Fibroblast of skin of left quadriceps (primary cell): ENCODE measurements at regions not wholly inside any gene's neighbourhood (a gene's known extent, or its start where the extent isn't known, plus 50 kb on each side); places are given as distances from the start of the nearest gene placed in this dataset.
A peak's percentile ranks its signal among the peaks of the same experiment; 100 is the strongest.

ENCODE experiments used
- DNase-seq, 2 experiments: peaks; one replicate each; pipeline ENCODE4 v3.0.0-alpha.2; 2013; ENCODE audit warnings: low read depth in 2 of 2

DNA sequence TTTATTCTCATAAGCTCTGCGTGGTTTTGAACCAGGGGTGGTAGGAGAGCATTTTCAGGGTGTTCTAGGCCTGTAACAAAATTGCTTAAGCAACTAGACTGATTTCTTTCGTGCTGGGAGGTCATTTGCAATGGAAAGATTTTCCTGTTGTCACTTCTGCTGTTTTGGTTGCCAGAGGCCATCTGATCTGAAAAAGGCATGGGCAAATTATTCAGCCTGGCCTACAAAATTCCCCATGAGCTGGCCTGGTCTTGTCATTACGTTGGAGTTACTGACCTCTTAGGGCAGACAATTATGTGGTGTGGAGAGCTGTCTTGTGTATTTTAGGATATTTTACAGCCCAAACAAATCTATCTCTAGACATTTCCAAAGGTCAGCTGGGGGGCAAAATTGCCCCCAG lies 444.4 kb upstream of the DAB1 start:
- DNase-seq: no peak

DNA sequence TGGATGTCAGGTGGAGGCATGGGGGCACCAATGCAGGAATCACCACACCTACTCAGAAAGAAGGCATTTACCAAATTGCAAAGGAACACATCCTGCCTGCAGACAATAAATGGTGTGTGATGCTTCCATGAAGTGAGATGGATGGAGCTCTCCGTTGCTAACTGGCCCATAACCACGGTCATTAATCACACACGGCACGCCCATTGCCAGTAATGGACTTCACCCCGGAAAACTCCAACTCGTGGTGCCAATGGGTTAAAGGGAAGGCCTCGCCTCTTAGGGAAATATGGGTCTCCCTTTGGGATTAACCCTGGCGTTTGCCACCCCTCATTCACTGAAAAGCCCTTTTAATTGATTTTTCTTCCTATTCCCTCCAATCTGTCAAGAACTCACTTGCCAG lies 443.1 kb upstream of the DAB1 start:
- no peak for DNase-seq

DNA sequence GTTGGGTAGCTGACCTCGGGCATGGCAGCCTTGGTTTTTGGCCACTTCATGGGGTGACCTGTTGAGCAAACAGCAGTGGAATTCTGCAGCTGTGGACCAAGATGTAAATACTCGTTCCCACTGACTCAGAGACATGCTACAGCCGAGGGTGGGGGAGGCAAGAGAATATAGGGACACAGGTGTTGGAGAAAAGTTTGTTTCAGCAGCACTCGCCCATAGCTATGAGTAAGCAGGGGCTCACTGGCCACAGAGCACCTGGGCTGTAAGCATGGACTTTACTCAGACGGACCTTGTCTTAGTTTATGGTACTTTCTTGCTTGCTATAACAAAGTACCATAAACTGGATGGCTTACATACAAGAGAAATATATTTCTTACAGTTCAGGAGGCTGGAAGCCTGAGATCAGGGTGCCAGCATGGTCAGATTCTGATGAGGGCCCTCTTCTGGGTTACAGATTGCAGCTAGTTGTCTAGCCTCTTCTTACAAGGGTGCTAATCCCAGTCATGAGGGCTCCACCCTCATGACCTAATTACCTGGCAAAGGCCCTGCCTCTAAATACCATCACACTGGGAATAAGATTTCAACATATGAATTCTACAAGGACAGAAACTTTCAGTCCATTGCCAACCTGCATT lies 437.2 kb upstream of the DAB1 start:
- DNase-seq: no peak

DNA sequence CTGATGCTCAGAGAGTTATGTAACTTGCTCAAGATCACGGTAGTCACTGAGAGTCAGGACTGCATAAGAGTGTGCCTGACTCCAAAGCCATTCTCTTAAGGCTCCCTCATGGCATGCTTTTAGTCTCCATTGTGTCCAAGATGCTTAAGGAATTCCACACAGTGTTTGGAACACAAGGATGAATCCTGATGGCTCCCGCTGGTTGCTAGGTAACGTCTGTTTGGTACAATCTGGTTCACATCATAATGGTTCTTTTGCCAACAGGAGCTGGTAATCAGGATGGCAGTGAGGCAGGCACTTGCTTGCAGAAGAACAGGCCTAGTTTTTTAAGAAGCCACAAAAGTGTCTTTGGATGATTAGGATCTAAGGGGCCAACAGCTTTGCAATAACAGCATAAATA lies 436.5 kb upstream of the DAB1 start:
- DNase-seq: no peak

DNA sequence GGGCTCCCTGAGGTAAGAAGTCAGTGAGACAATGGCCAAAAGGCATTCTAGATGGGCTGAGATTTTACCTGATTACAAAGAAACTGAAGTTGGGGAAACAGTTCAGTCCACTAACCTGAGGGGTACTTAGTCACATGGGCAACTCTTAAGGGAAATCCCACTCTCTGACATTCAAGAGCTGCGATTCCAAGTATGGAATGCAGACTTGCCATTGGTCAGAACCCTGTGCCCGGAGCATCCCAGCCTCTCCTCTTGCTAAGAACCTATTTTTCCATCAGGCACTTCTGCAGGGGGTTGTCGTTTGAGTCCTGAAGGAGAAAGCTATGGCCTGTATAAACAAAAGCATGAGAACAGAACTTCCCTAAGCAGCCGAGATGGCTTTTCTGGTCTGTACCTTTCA lies 434.9 kb upstream of the DAB1 start:
- no peak for DNase-seq

DNA sequence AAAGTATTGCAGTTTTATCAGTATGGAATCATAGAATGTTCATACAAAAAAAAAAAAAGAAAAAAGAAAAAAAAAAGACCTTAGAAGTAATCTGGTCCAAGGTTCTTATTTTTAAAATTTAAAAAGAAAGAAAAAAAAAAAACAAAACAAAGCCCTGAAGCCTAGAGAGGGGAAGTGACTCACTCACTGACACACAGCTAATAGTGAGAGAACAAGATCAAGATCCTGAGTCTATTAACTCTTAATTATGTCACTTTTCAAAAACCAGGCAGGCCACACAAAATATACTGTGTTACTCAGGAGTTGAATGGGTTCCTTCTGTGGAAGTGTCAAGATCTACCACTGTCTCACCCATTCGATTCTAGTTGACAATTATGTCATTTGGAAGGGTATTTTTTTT lies 433.9 kb upstream of the DAB1 start:
- DNase-seq: no peak

DNA sequence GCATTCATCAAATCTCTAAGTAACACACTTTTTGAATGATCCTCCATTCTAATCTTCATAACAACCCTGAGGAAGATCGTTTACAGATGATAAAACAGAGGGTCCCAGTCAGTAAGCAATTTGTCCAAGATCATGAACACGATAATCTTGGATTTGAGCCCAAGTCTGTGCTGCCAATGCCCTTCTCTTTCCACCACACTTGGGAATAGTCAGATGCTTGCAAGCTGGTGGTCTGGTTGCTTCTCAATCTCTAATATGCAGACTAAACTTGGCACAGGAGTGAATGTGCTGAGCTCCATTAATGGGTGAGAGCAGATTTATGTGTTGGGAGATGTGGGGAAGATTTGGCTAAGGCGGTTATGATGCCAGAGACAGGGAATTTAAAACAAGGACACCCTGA lies 430.6 kb upstream of the DAB1 start:
- no peak for DNase-seq

DNA sequence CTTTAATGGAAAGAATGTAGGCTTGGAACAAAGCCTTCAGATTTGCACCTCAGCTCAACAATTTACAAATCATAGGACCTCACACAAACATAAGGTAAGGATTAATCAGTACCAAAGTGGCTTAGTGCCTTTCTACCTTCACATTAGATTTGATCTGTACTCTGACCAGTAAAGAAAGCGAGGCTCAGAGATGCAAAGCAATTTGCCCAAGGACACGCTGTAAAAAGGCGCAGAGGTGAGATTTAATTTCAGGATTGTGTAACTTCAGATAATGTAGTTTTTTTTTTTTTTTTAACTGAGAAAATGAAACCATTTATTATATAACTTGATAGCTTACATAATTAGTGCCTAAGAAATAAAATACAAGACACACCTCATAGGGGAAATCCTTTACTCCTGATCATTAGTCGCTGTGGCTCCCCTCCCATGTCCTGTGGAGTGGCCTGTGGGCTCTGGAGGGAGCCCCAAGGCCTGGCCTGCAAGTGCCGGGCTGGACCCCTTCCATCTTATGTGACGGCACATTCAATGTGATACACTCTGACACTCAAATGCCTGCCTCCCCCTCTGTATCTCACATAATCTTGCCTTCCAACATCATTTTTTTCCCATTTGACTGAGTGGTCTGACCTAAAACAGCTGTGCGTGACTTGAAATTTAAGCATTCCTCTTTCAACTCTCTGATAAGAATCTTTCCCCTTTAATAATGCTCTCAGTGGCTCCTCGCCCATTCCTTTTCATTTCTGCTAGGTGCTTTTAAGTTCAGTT lies 426.5 kb upstream of the DAB1 start:
- DNase-seq: no peak

DNA sequence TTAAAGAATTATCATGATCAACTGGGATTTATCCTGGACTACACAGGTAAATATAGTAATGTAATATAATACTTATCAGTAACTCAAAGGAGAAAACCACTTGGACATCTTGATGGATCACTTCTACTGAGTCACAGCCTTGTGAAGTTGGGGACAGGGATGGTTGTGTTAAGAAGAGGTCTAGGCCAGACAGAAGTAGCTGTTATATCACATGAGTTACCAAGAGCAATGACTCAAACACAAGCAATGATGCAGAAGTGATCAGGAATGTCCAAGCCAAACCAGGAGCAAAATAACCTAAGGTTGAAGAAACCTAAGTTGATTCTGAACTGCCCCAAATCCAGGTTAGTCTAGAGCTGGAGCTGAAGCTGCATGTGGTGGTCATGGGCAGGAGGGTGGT lies 424.5 kb upstream of the DAB1 start:
- no peak for DNase-seq

DNA sequence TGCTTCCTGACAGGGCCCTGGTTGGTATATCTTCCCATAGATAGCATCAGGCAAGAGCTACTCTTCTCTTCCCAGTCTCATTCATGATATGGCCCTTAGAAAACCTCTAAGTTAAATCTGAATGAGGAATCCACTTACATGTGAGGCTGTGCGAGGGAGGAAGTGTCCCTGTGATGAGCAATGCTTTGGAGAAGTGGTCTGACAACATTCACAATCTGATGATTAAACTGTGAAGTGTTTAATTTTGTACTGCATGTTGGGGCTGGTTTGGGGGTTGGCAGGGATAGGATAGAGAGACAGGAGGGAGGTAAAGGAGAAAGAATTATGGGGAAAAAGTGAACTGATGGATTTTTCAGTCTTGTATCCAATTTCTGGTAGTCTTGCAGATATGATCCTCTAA lies 421.2 kb upstream of the DAB1 start:
- DNase-seq: no peak

DNA sequence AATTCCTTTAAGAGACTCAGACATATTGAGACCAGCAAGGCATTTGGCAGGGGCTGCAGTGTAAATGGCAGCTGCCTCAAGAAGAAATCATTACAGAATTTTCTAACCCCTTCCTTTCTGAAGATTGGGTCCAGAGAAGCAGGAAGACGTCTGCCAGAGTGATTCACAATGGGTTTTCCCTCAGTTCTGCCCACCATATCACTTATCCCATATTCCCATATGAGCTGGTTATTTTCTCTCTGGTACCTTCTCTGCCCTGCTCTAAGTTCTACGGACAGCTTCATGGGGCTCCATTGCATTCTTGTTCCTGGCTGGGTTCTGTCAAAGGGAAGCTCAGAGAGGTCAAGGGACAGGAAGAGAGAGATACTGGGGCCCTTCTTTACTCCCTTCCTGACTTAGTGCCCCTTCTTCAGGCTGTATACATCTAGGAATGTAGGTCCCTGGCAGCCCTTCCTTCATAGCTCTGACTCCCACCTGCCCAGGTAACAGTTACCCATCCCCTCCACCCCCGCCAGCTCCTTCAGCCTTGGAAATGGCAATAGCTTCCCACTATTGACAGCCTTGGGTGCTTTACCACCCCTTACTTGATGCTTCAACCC lies 420.6 kb upstream of the DAB1 start:
- DNase-seq: no peak

DNA sequence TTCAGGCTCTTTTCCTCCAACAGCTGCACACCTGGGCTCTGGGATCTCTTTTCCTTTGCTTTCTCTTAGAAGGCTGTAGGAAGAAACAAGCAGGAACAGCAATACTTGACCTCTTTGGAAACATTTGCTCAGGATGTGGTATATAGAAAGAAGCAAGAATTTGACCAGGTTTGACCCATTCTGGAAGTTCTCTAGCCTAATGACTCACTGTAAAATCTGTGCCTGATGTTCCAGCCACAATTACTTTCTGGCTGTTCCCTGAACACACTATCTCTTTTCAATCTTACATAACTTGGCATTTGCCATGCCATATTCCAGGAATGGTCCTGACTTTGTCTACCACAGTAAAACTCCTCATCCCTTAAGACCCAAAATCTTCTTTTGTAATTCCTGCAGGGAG lies 419.9 kb upstream of the DAB1 start:
- DNase-seq: no peak

DNA sequence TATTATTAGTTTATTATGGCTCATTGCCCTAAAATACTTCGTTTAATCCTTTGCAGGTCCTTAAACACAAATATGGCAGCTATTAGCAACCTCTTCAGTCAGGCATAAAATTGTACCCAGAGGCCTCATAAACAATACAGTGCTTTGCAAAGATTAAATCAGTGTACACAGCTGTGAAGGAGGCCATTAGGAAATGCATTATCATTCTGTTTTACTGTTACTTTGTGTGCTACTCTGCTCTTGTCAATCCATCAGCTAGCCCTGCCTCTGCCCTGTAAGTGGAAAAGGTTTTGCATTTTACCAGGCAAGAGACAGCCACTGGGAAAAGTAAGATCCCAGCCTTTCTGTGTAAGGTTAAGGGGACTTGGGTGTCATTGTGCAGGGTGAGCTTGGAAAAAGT lies 415.7 kb upstream of the DAB1 start:
- DNase-seq: no peak

DNA sequence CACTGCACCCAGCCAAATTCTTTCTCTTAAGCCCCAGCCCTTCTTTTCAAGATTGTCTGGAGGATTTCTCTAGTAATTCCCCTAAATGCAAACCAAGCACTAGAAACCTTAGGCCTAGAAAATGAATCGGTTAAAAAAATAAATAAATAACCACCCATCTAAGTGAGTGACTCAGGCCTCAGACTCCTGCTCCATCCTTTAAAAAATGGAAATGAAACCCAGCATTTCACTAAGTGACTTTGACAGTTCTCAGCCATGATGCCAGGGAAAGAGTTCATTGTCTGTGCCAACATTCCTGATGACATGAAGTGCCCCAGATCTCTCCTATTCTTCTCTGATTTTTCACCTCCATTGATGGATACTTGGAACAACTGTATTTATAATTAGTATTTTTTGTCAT lies 415.2 kb upstream of the DAB1 start:
- no peak for DNase-seq

DNA sequence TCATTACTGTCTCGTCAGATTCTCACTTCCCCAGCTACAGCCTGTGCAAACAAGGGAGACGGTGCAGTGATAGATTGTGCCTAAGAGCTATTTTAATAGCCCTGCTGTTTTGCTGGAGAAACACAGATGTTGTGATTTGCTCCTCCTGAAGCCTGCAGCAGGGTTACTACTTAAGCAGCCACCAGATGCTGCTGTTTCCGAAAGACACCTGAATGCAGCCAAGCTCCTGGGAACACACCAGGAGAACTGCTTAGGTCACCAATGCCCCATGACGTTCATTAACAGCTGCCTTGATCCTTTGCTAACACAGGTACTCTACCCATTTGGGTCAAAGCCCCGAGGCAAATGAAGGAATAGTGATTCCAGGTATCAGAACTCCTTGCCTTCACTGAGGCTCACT lies 411.8 kb upstream of the DAB1 start:
- DNase-seq: no peak

DNA sequence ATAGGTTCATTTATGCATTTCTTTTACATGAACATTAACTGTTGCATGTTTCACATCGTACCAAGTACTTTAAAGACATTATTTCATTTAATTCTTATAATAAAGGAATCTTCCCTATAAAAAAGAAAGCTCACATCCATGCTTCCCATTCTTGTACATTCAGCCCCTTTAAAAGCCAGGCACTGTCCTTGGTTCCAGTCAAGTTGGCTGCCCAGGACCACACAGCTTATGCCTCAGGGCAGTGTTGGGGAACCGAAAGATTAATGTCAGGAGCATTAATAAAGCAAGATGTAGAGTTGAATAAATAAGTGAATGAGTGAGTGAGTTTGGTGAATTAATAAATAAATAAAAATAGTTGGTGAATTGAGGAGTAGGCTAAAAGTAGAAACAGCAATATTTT lies 409.4 kb upstream of the DAB1 start:
- no peak for DNase-seq

DNA sequence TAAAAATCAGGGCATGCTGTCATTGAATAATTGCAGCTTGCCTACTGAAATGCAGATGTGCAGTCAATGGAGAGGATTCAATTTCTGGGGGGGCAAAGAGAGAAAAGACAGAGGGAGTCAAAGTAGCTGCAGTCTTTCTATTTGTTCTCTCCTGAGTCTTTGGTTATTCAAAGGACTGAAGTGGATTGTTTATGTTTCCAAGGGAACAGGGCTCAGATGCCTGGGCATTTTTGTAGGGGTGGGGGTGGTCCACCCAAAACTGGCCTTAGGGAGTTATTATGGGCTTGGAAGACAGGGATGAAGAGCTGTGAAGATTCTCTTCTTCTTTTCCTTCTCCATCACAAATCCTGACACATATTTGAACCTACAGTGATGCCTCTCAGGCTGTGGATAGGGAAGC lies 408.8 kb upstream of the DAB1 start:
- no peak for DNase-seq

DNA sequence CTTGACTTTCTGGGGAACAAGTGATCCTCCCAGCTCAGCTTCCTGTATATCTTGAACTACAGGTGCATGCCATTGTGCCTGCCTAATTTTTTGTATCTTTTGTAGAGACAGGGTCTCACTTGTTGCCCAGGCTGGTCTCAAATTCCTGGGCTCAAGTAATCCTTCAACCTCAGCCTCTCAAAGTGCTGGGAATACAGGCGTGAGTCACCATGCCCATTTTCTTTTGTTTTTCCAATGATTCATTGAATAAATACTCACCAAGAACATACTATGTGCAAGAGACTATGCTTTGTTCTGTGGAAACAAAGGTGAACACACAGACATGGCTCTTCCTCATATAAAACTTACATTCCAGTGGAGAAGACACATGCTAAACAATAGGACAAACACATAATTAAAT lies 407.8 kb upstream of the DAB1 start:
- DNase-seq: no peak

DNA sequence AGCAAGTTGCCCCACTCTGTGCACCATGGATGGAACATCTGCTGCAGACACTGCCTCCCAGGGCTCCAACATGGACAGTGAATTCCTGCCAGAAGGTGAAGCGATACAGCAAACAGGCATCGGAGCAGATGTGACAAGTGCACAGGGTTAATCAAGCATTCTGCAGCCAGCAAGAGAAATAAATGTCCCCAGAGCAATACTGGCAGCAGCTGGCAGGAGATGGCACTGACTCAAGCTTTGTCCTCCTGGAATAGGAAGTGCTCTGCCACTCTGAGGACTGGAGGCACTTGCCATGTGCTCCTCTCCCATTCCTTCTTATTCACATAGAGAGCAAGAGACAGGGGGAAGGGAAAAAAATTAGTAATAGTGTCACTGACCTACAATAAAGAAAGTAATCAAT lies 402.7 kb upstream of the DAB1 start:
- no peak for DNase-seq

DNA sequence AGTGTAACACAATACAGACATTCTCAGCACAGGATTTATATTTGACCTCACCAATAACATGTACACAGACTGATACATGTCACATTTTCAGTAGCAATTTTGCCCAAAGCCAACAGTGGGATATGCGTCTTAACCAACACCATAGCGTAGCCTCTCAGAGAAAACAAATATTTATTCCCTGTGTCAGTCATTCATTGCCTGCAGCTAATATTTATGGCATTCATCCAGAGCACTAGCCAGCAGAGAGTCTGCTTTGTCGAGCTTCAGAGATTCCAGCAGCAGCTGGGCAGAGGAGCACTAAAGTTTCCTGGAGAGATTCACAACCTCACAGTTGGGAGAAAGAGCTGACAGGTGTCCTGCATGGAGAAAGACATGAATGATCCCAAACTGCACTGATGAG lies 400.7 kb upstream of the DAB1 start:
- DNase-seq: no peak

DNA sequence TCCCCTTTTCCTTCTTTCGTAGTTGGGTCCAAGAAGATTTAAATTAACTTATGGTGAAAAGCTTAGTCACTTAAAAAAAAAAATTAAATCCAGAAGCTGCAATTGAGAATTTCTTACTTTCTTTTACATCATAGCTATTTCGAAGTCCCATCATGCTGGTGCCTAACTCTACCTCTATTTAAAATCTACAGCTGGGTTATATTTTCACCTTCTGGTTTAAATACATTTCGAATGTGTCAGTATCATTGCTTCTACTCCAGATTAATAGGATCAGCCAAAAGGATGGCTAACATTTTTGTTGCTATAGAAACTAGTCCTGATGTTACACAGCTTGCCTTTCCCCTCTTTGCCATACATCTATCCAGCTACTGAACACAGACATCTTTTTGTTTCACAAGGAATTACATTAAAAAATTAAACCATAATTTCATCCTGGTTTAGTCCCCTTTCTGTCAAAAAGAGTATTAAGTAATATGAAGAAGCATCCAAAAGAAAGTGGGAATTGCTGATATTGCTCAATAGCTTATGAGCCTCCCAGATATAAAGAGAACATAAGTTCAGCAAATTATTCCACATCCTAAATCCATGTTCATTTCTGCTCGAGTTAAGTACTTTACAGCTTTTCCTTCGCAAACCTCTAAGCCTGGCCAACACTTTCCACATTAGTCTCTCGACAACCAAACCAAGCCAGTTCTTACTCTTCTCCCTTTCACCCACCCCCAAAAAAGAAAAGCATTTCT lies 396.7 kb upstream of the DAB1 start:
- DNase-seq: peak in 1 of 2 experiments; percentile 25

DNA sequence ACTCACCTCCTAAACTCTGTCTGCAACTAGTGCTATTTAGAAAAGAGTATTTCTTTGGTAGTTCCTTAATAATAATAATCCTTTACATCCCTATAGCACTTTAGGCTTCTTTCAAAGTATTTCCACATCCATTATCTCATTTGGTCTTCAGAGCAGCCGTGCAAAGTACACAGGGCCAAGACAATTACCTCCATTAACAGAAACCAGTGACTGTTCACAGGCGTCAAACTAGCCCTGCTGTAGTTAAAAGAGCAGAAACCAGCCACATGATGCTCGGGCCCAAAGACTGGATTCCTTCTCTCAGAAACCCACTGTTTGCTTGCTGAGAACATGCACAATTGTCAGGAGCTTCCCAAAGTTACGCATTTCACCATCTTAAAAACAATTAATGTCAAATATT lies 396.0 kb upstream of the DAB1 start:
- no peak for DNase-seq

DNA sequence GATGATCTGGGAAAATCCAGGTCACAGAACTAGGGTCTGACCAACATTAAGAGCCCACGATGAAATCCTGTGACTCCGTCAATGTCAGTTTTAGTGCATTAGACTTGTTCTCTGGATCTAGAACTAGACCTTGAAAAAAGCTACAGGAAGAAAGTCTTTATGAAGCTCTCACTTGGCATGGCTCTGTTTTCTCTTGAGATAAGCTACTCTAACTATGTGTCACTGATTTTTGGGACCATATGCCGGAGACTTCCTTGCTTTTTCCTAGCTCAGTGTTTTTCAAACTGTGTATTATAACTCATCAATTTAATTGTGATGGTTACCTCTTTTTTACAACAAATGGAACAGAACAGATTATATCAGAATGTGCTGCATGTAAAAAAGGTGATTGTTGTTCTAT lies 379.7 kb upstream of the DAB1 start:
- no peak for DNase-seq
